ENCODE measurements at regions not wholly inside any gene's neighbourhood (a gene's known extent, or its start where the extent isn't known, plus 50 kb on each side); places are given as distances from the start of the nearest gene placed in this dataset.

GRCh38 chr4:60002603-60003337, 1197.4 kb upstream of the ADGRL3 start:
- DNase-seq: no peak
- 58 to 73% (median 66%) methylated on average over 3 of the region's 3 CpGs for WGBS, 4 donors
- Histone ChIP-seq H3K4me3 (no peak overlapping the region), H3K9me3 (peaks cover 0 to 17% (median 0%) of the 10 kb centered on the region in 12 donors), H3K27ac (no peak overlapping the region), H3K4me1 (no peaks in the 10 kb centered on the region), H3K27me3 (no peaks in the 10 kb centered on the region), H3K36me3 (no peaks in the 10 kb centered on the region)
- no peak for ATAC-seq
- intact Hi-C loops (cut with DNase I): no loop called here
- TF ChIP-seq POLR2A (IDR thresholded peaks at IDR 0.05) (no peak), CTCF (IDR thresholded peaks at IDR 0.05) (no peak)

GRCh38 chr4:60013464-60014184, 1186.5 kb upstream of the ADGRL3 start:
- no peak overlapping the region for H3K4me3 ChIP-seq
- no peaks in the 10 kb centered on the region for H3K4me1 ChIP-seq
- intact Hi-C loops (cut with DNase I): no loop called here
- H3K27ac ChIP-seq: no peak overlapping the region
- no peak for ATAC-seq
- DNase-seq: no peak
- 82 to 87% (median 84%) methylated on average over 2 of the region's 2 CpGs for WGBS, 4 donors
- H3K9me3 ChIP-seq: peaks cover 0 to 3% (median 0%) of the 10 kb centered on the region in 12 donors
- no peaks in the 10 kb centered on the region for H3K36me3 ChIP-seq
- no peak for TF ChIP-seq POLR2A (IDR thresholded peaks at IDR 0.05)
- TF ChIP-seq CTCF (IDR thresholded peaks at IDR 0.05): no peak
- H3K27me3 ChIP-seq: no peaks in the 10 kb centered on the region

- Histone ChIP-seq H3K27me3 (no peaks in the 10 kb centered on the region), H3K27ac (no peak overlapping the region), H3K4me3 (no peak overlapping the region), H3K36me3 (no peaks in the 10 kb centered on the region), H3K9me3 (no peaks in the 10 kb centered on the region), H3K4me1 (peaks cover 0 to 7% (median 0%) of the 10 kb centered on the region in 12 donors)
- TF ChIP-seq CTCF (IDR thresholded peaks at IDR 0.05) (no peak), POLR2A (IDR thresholded peaks at IDR 0.05) (no peak)
- WGBS, 4 donors: 45 to 53% (median 47%) methylated on average over 1 of the region's 1 CpG
- no peak for ATAC-seq
- intact Hi-C loops (cut with DNase I): no loop called here
- DNase-seq: no peak
These were observed 1183.2 kb upstream of the ADGRL3 start for GRCh38 chr4:60016971-60017370.

- Histone ChIP-seq H3K27ac (no peak overlapping the region), H3K27me3 (no peaks in the 10 kb centered on the region), H3K4me1 (peaks cover 0 to 7% (median 0%) of the 10 kb centered on the region in 12 donors), H3K36me3 (no peaks in the 10 kb centered on the region), H3K4me3 (no peak overlapping the region), H3K9me3 (no peaks in the 10 kb centered on the region)
- ATAC-seq: no peak
- DNase-seq: no peak
- 80 to 85% (median 83%) methylated on average over 2 of the region's 2 CpGs for WGBS, 4 donors
- TF ChIP-seq POLR2A (IDR thresholded peaks at IDR 0.05) (no peak), CTCF (IDR thresholded peaks at IDR 0.05) (no peak)
- intact Hi-C loops (cut with DNase I): no loop called here
These were observed 1180.9 kb upstream of the ADGRL3 start for GRCh38 chr4:60019180-60019579.

Data from heart left ventricle (tissue), 16 donors.